RWPE1 (cell line): ENCODE measurements at regions not wholly inside any gene's neighbourhood (a gene's known extent, or its start where the extent isn't known, plus 50 kb on each side); places are given as distances from the start of the nearest gene placed in this dataset.

Source experiments
- CTCF ChIA-PET: fragments of 350-600 bp; sonication (Branson Sonifier 250); formaldehyde crosslinking; extraction: SDS; loops from one replicate; lab custom pipeline; 2021; lab: Yijun Ruan, JAX
- POLR2A ChIA-PET: fragments of 400-600 bp; formaldehyde crosslinking; extraction: SDS; loops from one replicate; lab custom pipeline; 2020; ENCODE audit warnings: antibody characterized with exemption; ENCODE audit not compliant: low non-redundant PET; lab: Yijun Ruan, JAX
- DNase-seq: peaks from one replicate; pipeline ENCODE4 v3.0.0; 2012; ENCODE audit warnings: low spot score
- H3K27ac ChIP-seq: fragments of 450-650 bp; 2 replicates; pipeline ENCODE4 v1.5.1; 2017
- TF ChIP-seq, protein P1 (sequence below): fragments of 450-650 bp; conservative IDR thresholded peaks from 2 replicates; pipeline ENCODE4 v1.5.1; 2017; ENCODE audit warnings: low read depth, mild to moderate bottlenecking

DNA sequence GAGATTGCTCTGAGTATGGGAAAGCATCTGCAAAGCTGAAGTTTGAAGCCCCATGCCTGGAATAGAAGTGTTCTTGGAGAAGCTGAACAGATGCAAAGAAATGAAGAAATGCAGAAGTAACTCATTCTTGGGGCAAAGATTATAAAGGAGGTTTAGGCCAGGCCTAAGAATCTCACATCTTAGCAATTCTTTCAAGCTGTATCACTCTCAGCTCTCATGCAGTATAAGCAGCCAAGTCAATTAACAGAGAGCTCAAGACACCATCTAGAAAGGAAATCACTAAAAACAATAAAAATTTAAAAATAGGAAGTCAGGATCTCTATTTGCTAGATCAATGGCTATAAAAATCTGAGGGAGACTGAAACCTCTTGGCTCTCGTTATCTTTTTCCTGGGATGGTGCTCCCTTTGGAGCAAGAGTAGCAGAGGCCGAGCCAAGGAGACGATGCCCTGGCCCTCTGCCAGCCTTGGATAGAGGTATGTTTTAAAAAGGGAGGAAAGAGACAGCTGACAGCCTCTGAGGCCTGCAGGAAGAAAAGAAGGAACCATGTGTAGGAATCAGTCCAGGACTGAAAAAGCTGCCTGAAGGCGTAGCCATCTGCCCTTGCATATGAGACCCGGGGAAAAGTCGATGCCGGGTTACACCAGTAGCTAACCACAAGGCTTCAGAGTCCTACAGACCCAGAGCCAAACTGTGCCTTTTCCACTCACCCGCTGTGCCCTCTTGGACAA, 229.8 kb downstream of the BLID start:
- H3K27ac ChIP-seq: no peak overlapping the region
- ChIA-PET CTCF (no interaction called here), POLR2A (no interaction called here)
- TF ChIP-seq, protein P1, sequence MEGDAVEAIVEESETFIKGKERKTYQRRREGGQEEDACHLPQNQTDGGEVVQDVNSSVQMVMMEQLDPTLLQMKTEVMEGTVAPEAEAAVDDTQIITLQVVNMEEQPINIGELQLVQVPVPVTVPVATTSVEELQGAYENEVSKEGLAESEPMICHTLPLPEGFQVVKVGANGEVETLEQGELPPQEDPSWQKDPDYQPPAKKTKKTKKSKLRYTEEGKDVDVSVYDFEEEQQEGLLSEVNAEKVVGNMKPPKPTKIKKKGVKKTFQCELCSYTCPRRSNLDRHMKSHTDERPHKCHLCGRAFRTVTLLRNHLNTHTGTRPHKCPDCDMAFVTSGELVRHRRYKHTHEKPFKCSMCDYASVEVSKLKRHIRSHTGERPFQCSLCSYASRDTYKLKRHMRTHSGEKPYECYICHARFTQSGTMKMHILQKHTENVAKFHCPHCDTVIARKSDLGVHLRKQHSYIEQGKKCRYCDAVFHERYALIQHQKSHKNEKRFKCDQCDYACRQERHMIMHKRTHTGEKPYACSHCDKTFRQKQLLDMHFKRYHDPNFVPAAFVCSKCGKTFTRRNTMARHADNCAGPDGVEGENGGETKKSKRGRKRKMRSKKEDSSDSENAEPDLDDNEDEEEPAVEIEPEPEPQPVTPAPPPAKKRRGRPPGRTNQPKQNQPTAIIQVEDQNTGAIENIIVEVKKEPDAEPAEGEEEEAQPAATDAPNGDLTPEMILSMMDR: no peak
- DNase-seq: no peak

- CTCF ChIA-PET: interaction anchor here (0.6 kb wide), 1 partner anchor 1965 kb away, joined by 3 read pairs; no protein-coding TSS in a partner anchor
- TF ChIP-seq, protein P1: no peak
- POLR2A ChIA-PET: no interaction called here
- no peak for DNase-seq
- no peak overlapping the region for H3K27ac ChIP-seq
Observed at GRCh38 chr11:121884626-121885025, 231.4 kb downstream of the BLID start.

GRCh38 chr11:121881806-121882205, 234.2 kb downstream of the BLID start:
- DNase-seq: no peak
- TF ChIP-seq, protein P1: no peak
- no peak overlapping the region for H3K27ac ChIP-seq
- ChIA-PET CTCF (no interaction called here), POLR2A (no interaction called here)

GRCh38 chr11:121877152-121877551, 238.9 kb downstream of the BLID start:
- ChIA-PET POLR2A (no interaction called here), CTCF (interaction anchor here (0.6 to 0.7 kb wide), 2 partner anchors 126 to 222 kb away, joined by 3 read pairs; no protein-coding TSS in a partner anchor)
- TF ChIP-seq, protein P1: no peak

DNA sequence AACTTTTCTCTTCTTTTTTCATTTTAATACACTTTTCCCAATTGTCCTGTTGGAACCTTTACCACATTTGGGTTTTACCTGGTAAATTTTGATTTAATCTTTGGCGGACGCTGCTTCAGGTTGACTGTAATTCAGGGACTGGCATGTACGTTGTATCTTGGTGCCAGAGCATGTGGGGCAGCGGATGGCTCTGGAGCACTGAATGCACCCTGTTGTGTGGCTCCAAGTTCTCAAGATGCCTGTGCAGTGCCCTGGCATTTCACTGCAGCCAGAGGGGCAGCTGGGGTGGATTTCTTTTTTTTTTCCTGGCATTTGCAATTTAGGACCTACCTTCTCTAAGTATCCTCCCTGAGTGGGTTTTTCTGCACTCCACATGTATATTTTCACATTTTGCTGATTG, 242.2 kb downstream of the BLID start:
- POLR2A ChIA-PET: no interaction called here
- H3K27ac ChIP-seq: no peak overlapping the region
- CTCF ChIA-PET: no interaction called here
- TF ChIP-seq, protein P1: no peak
- DNase-seq: no peak

More at GRCh38 chr11:121877152-121877551, 238.9 kb downstream of the BLID start:
- H3K27ac ChIP-seq: no peak overlapping the region
- no peak for DNase-seq

DNA sequence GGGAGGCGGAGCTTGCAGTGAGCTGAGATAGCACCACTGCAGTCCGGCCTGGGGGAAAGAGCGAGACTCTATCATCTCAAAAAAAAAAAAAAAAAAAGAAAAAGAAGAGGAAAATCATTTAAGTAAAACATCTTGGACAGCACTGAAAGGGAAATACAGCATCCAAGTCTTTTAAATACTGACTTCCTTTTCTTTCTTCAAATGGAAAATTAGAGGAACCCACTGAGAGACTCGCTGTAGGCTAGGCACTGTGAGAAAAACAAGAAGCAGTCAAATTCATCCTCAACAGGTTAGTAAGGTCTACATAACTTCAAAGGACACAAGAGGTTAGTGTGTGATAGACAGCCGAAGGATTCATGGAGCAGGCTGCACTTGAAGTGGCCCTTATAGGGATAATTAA, 243.7 kb downstream of the BLID start:
- ChIA-PET CTCF (interaction anchor here (0.6 kb wide), 1 partner anchor 33 kb away, joined by 5 read pairs; no protein-coding TSS in a partner anchor), POLR2A (no interaction called here)
- TF ChIP-seq, protein P1: no peak
- no peak overlapping the region for H3K27ac ChIP-seq
- DNase-seq: no peak
